ENCODE measurements at regions not wholly inside any gene's neighbourhood (a gene's known extent, or its start where the extent isn't known, plus 50 kb on each side); places are given as distances from the start of the nearest gene placed in this dataset.

GRCh38 chr7:18081617-18082016 is 54.0 kb upstream of the PRPS1L1 start:
- no peak for DNase-seq (ENCODE audit: low read depth)

DNA sequence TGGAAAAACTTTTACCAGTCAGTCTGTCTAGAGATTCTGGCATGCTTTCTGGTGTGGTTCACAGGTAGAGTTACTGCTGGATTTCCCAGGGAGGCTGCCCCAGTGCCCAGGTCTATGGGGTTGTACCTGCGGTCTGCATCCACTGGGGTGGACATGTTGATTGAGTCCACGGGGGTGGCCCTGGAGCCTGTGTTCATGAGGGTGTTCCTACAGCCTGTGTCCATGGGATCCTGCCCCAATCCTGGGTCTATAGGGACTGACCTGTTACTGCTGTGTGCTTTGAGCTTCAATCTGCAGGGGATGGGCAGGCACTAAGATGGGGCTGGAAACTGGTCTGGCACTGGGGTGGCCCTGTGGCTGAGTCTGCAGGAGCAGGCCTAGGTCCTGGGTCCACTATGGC is 54.5 kb upstream of the PRPS1L1 start:
- DNase-seq (ENCODE audit: low read depth), result no peak

- no peak for DNase-seq (ENCODE audit: low read depth)
These were observed 58.7 kb upstream of the PRPS1L1 start for GRCh38 chr7:18086165-18087025.

- DNase-seq (ENCODE audit: low read depth), result no peak
These were observed 59.5 kb upstream of the PRPS1L1 start for GRCh38 chr7:18087026-18087686.

- no peak for DNase-seq (ENCODE audit: low read depth)
These were observed 60.0 kb upstream of the PRPS1L1 start for GRCh38 chr7:18087687-18088078.

- DNase-seq (ENCODE audit: low read depth), result no peak
These were observed 68.4 kb upstream of the PRPS1L1 start for GRCh38 chr7:18096087-18096486.

DNA sequence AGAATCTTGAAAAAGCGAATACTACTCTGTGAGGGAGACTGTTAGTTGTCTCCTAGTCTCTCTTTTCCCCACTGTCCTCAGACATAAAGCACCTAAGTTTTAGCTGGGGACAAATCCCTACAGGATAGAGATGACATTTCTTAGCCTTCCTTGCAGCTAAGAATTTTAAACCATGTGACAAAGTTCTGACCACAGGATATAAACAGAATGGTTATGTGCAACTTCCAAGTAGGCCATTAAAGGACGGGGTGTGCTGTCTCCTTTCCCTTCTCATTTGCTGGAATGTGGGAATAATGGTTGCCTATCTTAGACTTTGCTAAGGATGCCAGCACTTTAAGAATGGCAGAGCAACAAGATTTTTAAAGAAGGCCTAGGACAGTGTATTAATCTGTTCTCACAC is 74.9 kb upstream of the PRPS1L1 start:
- DNase-seq (ENCODE audit: low read depth), result no peak

DNA sequence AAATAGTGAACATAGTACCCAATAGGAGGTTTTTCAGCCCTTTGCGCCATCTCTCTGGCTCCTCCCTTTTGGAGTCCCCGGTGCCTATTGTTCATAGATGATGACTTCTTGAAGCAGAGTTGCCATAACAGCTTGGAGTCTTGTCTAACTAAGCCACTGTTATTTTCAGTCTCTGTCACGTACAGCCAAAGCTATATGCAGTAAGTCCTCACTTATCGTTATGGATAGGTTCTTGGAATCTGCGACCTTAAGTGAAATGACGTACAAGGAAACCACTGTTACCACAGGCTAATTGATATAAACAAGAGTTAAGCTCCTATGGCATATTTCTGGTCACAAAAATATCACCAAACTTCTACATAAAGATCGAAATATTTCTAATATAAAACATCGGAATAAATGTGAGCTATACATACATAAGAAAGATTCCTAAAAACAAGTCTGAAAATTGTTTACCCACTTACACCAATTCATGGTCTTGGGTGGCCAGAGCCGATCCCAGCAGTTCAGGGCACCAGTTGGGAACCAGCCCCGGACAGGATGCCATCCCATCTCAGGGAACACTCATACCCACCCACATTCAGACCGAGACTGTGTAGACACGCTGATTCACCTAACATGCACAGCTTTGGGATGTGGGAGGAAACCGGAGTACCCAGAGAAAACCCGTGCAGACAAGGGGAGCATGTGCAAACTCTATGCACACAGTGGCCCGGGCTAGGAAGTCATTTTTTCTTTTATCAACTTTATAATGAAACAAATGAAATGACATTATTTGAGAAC is 76.0 kb upstream of the PRPS1L1 start:
- DNase-seq (ENCODE audit: low read depth), result no peak

DNA sequence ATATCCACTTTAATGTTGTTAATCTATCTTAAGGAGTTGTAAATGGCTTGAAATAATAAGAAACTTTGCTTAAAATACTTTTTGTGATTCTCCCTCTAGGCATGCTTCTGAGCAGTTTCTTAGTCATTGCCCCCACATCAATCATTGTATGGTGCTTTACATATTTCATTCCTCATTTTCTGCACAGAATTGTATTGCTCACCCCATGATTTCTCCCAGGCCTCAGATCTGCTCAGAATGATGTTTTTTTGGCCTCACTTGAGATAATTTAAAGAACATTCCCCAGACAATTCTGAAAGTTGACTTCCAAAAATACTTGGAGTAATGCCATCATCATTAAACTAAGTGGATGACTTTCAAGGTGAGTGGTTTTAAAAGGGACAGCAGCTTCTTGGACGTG is 82.1 kb upstream of the PRPS1L1 start:
- no peak for DNase-seq (ENCODE audit: low read depth)

GRCh38 chr7:18116661-18117060 is 89.0 kb upstream of the PRPS1L1 start:
- no peak for DNase-seq (ENCODE audit: low read depth)

- DNase-seq (ENCODE audit: low read depth), result peak; percentile 11
These were observed 89.8 kb upstream of the PRPS1L1 start for GRCh38 chr7:18117482-18117881.

- DNase-seq (ENCODE audit: low read depth), result no peak
These were observed 92.3 kb upstream of the PRPS1L1 start for GRCh38 chr7:18119985-18120384.

GRCh38 chr7:18123508-18124239 is 96.0 kb upstream of the PRPS1L1 start:
- no peak for DNase-seq (ENCODE audit: low read depth)

- DNase-seq (ENCODE audit: low read depth), result peak; percentile 3
These were observed 97.8 kb upstream of the PRPS1L1 start for GRCh38 chr7:18125476-18125875.

DNA sequence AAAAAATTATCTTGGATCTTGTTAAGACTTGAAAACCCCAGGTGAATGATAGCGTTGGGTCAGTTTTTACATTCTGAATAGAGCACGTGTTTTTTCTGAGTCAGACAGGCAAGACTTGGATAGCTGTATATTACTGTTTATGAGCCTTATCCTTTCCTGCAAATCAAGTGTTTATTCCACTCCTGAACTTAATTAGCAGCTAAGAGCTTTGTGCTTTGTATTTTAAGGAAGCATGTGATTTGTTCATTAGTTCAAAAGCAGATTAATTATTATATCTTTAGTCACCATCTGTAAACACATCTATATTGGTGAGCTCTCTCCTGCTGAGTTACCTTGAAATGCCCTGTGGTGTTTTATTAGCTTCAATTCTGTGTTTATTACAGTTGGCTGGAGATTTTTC is 98.6 kb upstream of the PRPS1L1 start:
- no peak for DNase-seq (ENCODE audit: low read depth)

DNA sequence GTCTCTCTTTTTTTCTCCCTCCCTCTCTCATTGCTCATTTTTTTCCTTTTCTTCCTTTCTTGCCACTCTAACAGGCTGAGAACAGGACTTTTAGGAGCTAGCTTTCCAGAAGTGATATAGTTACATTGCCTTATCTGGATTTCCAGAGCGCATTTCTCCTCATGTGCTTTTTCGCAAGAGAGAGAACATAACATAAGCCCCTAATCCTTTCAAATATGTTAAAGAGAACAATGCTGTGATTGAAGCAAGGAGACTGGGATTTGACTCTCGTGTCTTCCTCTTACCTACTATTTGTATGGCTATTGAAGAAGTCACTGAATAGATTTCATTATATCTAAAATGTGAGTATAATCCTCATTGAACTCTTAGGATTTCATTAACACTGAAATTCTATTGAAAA is 101.2 kb upstream of the PRPS1L1 start:
- DNase-seq (ENCODE audit: low read depth), result no peak

DNA sequence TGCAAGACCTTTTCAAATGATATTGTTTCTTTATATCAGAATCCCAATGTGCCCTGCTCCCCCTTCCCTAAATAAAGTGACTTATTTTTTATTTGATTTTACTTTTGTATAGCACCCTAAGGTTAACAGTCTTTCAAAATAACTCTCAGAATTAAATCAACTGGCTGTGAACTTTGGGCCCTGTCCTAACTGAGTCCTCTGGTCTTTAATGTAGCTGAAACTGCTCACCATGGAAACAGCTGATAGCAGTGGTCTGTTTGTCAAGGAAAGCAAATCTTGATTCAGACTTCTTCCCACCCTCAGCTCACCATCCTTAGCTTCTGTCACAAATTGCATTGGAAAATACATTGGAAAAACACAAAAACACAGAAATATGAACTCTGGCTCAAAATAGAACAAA is 105.2 kb upstream of the PRPS1L1 start:
- no peak for DNase-seq (ENCODE audit: low read depth)

DNA sequence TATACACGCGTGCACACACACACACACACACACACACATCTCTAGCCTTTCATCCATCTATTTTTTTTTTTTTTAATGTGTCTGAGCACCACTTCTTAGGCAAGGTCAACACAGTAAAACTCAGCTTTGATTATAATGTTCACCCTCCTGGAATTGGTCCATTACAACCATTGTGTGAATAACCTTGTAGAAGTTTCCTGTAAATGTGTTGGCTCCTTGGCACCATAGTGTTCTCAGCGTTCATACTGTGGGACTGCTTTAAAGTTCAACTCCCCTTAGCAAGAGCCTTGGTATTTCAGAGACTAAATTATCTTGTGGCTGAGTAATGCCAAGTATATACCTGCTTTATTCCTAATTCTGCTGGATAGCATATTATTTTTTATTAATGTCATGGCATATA is 106.3 kb upstream of the PRPS1L1 start:
- no peak for DNase-seq (ENCODE audit: low read depth)

- no peak for DNase-seq (ENCODE audit: low read depth)
These were observed 113.3 kb upstream of the PRPS1L1 start for GRCh38 chr7:18140943-18141342.

DNA sequence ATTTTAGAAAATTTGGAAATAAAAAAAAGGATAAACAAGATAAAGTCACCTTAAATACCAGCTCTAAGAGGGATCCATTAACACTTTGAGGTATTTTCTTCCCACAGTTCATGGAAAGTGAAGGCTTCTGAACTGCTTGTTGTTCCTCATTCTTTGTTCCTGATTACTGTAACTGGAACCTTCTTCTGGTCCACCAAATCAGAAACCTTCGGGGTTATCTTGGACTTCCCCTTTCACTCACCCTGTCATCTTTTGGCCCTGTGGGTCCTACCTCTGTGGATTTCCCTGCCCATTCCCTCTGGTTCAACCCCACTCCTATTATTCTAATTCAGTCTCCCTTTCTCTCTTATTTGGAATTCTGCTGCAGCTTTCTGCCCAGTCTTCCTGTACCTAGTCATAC is 116.5 kb upstream of the PRPS1L1 start:
- no peak for DNase-seq (ENCODE audit: low read depth)

DNA sequence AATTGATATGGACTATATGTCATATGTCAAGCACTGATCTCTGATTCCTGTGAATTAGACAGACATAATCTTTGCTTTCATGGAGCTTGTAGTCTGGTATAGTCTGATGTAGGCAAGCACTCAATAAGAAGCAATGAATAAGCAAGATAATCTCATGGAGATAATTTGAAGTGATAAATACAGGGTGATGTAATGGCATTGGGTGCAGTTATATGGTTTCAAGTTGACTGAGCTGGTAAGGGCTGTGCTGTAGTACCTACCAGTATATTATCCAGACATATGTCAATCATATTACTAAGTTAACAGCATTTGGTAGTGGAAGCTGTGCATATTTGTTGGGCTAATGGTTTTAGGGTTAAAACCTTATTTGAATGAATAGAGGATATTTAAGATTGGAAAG is 117.5 kb upstream of the PRPS1L1 start:
- no peak for DNase-seq (ENCODE audit: low read depth)

DNA sequence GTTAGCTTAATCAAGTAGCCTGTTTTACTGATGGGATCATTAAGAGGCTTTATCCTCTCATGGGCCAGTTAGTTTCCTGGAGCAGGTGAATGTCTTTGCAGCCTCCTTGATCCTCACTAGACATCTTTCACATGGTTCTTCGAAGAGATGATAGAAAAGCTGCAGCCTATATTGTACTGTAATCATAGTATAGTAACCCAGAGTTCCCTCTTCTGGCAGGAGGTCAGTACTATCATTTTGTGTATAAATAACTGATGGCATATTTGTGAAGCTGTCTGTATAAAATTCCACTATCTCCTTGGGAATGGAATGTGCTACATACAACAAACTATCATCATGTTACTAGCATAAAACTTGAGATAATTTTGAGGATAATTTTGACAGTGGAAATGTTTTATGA is 123.8 kb upstream of the PRPS1L1 start:
- DNase-seq (ENCODE audit: low read depth), result no peak
